ENCODE measurements at regions not wholly inside any gene's neighbourhood (a gene's known extent, or its start where the extent isn't known, plus 50 kb on each side); places are given as distances from the start of the nearest gene placed in this dataset.

- DNase-seq (ENCODE audit: extremely low read depth in 1 of 2, low read depth in 1 of 2) = no peak
These were observed 55.0 kb upstream of the PKDCC start for GRCh38 chr2:41992671-41993434.

GRCh38 chr2:41993435-41993925 is 54.3 kb upstream of the PKDCC start:
- no peak for DNase-seq (ENCODE audit: extremely low read depth in 1 of 2, low read depth in 1 of 2)

GRCh38 chr2:41994233-41994637 is 53.6 kb upstream of the PKDCC start:
- DNase-seq (ENCODE audit: extremely low read depth in 1 of 2, low read depth in 1 of 2) = no peak

DNA sequence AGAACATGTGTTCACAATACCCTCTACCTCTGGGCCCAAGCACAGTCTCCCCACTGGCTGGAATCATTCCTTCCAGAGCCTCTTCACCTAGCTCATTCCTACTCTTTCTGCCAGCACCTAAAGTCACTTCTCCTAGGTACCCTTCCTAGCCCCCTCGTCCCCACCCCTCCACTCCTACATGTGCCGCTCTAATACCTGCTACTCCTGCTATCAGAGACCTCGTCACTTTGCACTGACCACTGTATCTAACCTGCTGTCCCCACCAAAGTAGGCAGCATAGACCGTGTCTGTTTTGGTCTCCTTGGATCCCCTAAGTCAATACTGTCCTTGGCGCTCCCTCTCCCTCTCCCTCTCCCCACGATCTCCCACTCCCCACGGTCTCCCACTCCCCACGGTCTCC is 53.2 kb upstream of the PKDCC start:
- DNase-seq (ENCODE audit: extremely low read depth in 1 of 2, low read depth in 1 of 2) = no peak

GRCh38 chr2:41997561-41997960 is 50.3 kb upstream of the PKDCC start:
- DNase-seq (ENCODE audit: extremely low read depth in 1 of 2, low read depth in 1 of 2) = no peak
